Activated CD4-positive, alpha-beta T cell treated with anti-CD3 and anti-CD28 coated beads for 36 hours (primary cell): ENCODE measurements at regions not wholly inside any gene's neighbourhood (a gene's known extent, or its start where the extent isn't known, plus 50 kb on each side); places are given as distances from the start of the nearest gene placed in this dataset.

Source experiments
- ATAC-seq: fragments of 200-7000 bp; cut with Tn5 transposase; one replicate; pipeline ENCODE4 v1.10.0; 2021; ENCODE audit warnings: mild to moderate bottlenecking, moderate library complexity
- CTCF ChIA-PET: fragments of 350-600 bp; sonication (Branson Sonifier 250); formaldehyde crosslinking; loops from one replicate; lab custom pipeline; 2021; ENCODE audit warnings: antibody characterized with exemption; lab: Charles Lee
- POLR2A ChIA-PET: fragments of 350-600 bp; sonication (Branson Sonifier 250); formaldehyde crosslinking; loops from one replicate; lab custom pipeline; 2021; ENCODE audit warnings: antibody characterized with exemption, inconsistent platforms; lab: Charles Lee
- DNase-seq: peaks from one replicate; pipeline ENCODE4 v3.0.0-alpha.2; 2020
- H3K27ac Mint-ChIP-seq: one replicate; pipeline ENCODE4 v1.8.0; 2021; ENCODE audit warnings: mixed read lengths
- H3K27me3 Mint-ChIP-seq: one replicate; pipeline ENCODE4 v1.8.0; 2021; ENCODE audit warnings: mixed read lengths
- H3K36me3 Mint-ChIP-seq: one replicate; pipeline ENCODE4 v1.8.0; 2021; ENCODE audit warnings: low read depth, mixed read lengths
- H3K4me1 Mint-ChIP-seq: one replicate; pipeline ENCODE4 v1.8.0; 2021; ENCODE audit warnings: mixed read lengths
- H3K4me3 Mint-ChIP-seq: one replicate; pipeline ENCODE4 v1.8.0; 2021; ENCODE audit warnings: mild to moderate bottlenecking, moderate library complexity, mixed read lengths
- H3K9me3 Mint-ChIP-seq: one replicate; pipeline ENCODE4 v1.8.0; 2021; ENCODE audit warnings: low read depth, mixed read lengths
- intact Hi-C, 2 experiments: fragments of 100-400 bp; cut with DNase I in 1 of 2; cut with micrococcal nuclease in 1 of 2; formaldehyde crosslinking; loops; one replicate each; pipeline versions ENCODE4 v1.14.2 to v1.15.1; 2022 to 2024; cut with DNase I, micrococcal nuclease

GRCh38 chr6:43852350-43852864, 82.4 kb downstream of the VEGFA start:
- no peak for ATAC-seq
- Mint-ChIP-seq H3K36me3 (no peaks in the 10 kb centered on the region), H3K4me1 (no peaks in the 10 kb centered on the region), H3K27me3 (no peaks in the 10 kb centered on the region), H3K27ac (no peak overlapping the region), H3K9me3 (no peaks in the 10 kb centered on the region), H3K4me3 (no peak overlapping the region)
- ChIA-PET CTCF (no interaction called here), POLR2A (no interaction called here)
- intact Hi-C loops: loop anchor here in 1 of 2 experiments (2.0 kb wide), 1 partner anchor 44 kb away; no protein-coding TSS in a partner anchor
- DNase-seq: no peak

- no peaks in the 10 kb centered on the region for H3K27me3 Mint-ChIP-seq
- DNase-seq: no peak
- POLR2A ChIA-PET: no interaction called here
- no peak for ATAC-seq
- H3K4me1 Mint-ChIP-seq: no peaks in the 10 kb centered on the region
- no peaks in the 10 kb centered on the region for H3K36me3 Mint-ChIP-seq
- H3K27ac Mint-ChIP-seq: no peak overlapping the region
- intact Hi-C loops: no loop called here
- no peaks in the 10 kb centered on the region for H3K9me3 Mint-ChIP-seq
- CTCF ChIA-PET: no interaction called here
- H3K4me3 Mint-ChIP-seq: no peak overlapping the region
Measured at GRCh38 chr6:43851204-43851865, 81.3 kb downstream of the VEGFA start.

GRCh38 chr6:43850314-43851203, 80.5 kb downstream of the VEGFA start:
- CTCF ChIA-PET: no interaction called here
- Mint-ChIP-seq H3K9me3 (no peaks in the 10 kb centered on the region), H3K4me1 (no peaks in the 10 kb centered on the region), H3K36me3 (no peaks in the 10 kb centered on the region), H3K4me3 (no peak overlapping the region), H3K27ac (no peak overlapping the region), H3K27me3 (no peaks in the 10 kb centered on the region)
- ATAC-seq (no peak), DNase-seq (no peak)
- intact Hi-C loops: no loop called here
- POLR2A ChIA-PET: interaction anchor here (0.6 kb wide), 1 partner anchor 80 kb away, joined by 3 read pairs; the partner anchor contains the start of gene VEGFA

GRCh38 chr6:43849844-43850243, 79.8 kb downstream of the VEGFA start:
- DNase-seq (no peak), ATAC-seq (no peak)
- Mint-ChIP-seq H3K4me1 (no peaks in the 10 kb centered on the region), H3K27ac (no peak overlapping the region), H3K9me3 (no peaks in the 10 kb centered on the region), H3K27me3 (peaks cover 5% of the 10 kb centered on the region), H3K36me3 (no peaks in the 10 kb centered on the region), H3K4me3 (no peak overlapping the region)
- intact Hi-C loops: no loop called here
- CTCF ChIA-PET: no interaction called here
- POLR2A ChIA-PET: interaction anchor here (0.6 kb wide), 1 partner anchor 79 kb away, joined by 3 read pairs; the partner anchor contains the start of gene VEGFA

DNA sequence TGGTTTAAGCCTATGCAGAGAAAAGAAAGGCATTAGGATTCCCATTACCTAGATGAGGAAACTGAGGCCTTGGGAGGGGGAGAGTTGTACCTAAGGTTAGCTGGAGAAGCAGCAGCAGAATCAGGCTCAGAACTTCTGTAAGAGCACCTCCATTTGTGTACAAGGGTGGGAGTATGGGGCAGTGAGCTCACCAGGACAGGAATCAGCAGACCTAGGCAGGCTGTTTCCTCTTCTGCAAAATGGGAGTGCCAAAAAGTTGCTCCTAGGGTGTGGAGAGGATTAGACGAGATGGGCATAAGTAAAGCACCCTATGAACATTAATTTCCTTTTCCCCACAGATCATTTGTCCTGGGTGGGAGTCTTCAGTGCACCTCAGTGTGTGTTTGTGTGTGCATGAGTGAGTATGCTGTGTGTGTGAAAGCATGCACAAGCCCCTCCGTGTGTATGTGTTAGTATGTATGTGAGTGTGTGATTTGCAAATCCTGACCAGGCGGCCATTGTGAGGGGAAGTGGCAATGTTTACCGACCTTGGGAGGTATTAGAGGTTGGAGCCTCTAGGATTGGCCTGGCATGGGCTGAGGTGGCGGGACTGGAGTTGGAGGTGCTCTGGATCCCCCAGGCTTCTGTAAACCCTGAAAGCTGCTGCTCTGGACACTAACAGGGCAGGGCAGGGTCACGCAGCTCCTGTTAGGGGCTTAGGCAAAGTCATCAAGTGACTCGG, 78.8 kb downstream of the VEGFA start:
- intact Hi-C loops: no loop called here
- Mint-ChIP-seq H3K36me3 (no peaks in the 10 kb centered on the region), H3K9me3 (no peaks in the 10 kb centered on the region), H3K27me3 (peaks cover 5% of the 10 kb centered on the region), H3K27ac (no peak overlapping the region), H3K4me3 (no peak overlapping the region), H3K4me1 (no peaks in the 10 kb centered on the region)
- ATAC-seq (no peak), DNase-seq (no peak)
- ChIA-PET POLR2A (interaction anchor here (0.6 kb wide), 1 partner anchor 149 kb away, joined by 3 read pairs; no protein-coding TSS in a partner anchor), CTCF (interaction anchor here (0.5 kb wide), 1 partner anchor 307 kb away, joined by 3 read pairs; no protein-coding TSS in a partner anchor)

- ATAC-seq (no peak), DNase-seq (no peak)
- Mint-ChIP-seq H3K36me3 (no peaks in the 10 kb centered on the region), H3K4me3 (no peak overlapping the region), H3K27ac (no peak overlapping the region), H3K27me3 (peaks cover 5% of the 10 kb centered on the region), H3K9me3 (no peaks in the 10 kb centered on the region), H3K4me1 (no peaks in the 10 kb centered on the region)
- ChIA-PET CTCF (interaction anchor here (0.5 kb wide), 1 partner anchor 308 kb away, joined by 3 read pairs; no protein-coding TSS in a partner anchor), POLR2A (interaction anchor here (0.6 kb wide), 1 partner anchor 150 kb away, joined by 3 read pairs; no protein-coding TSS in a partner anchor)
- intact Hi-C loops: no loop called here
Measured at GRCh38 chr6:43847741-43848630, 78.0 kb downstream of the VEGFA start.

DNA sequence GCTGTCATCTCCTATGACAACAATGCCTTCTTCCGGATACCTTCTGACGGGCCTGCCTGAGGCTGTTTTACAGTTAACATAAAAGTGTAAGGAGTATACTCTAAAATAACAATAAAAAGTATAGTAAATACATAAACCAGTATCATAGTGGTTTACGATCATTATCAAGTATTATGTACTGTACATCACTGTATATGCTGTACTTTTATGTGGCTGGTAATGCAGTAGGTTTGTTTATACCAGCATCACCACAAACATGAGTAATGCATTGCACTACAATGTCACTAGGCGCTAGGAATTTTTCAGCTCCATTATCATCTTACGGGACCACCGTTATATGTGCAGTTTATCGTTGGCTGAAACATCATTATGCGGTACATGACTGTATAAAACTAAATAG, 76.5 kb downstream of the VEGFA start:
- Mint-ChIP-seq H3K4me1 (no peaks in the 10 kb centered on the region), H3K36me3 (no peaks in the 10 kb centered on the region), H3K27ac (no peak overlapping the region), H3K9me3 (no peaks in the 10 kb centered on the region), H3K4me3 (no peak overlapping the region), H3K27me3 (peaks cover 5% of the 10 kb centered on the region)
- ChIA-PET POLR2A (no interaction called here), CTCF (no interaction called here)
- DNase-seq (no peak), ATAC-seq (no peak)
- intact Hi-C loops: no loop called here

GRCh38 chr6:43845646-43846045, 75.6 kb downstream of the VEGFA start:
- H3K4me1 Mint-ChIP-seq: no peaks in the 10 kb centered on the region
- ATAC-seq: no peak
- CTCF ChIA-PET: interaction anchor here (0.6 to 1.2 kb wide), 2 partner anchors 8 to 10 kb away, joined by 3 to 4 read pairs; no protein-coding TSS in a partner anchor
- POLR2A ChIA-PET: no interaction called here
- intact Hi-C loops: no loop called here
- no peak overlapping the region for H3K27ac Mint-ChIP-seq
- DNase-seq: no peak
- no peaks in the 10 kb centered on the region for H3K9me3 Mint-ChIP-seq
- H3K36me3 Mint-ChIP-seq: no peaks in the 10 kb centered on the region
- H3K4me3 Mint-ChIP-seq: no peak overlapping the region
- peaks cover 5% of the 10 kb centered on the region for H3K27me3 Mint-ChIP-seq

DNA sequence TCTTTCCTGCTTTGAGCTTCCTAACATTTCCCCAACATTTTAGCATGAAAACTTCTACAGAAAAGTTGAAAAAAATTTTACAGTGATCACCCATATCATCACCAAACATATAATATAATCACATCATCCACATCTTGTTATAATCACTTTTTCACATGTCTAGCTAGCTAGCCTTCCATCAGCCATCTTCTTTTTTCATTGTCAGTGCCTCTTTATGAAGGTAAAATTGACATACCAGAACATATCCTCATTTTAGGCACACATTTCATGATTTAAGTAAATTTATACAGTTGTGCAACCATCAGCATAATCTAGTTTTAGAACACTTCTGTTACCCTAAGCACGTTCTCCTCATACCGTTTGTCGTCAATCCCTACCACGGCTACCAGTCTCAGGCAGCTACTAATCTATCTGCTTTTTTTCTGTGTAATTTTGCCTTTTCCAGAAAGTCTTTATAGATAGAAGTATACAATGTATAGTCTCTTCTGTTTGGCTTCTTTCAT, 73.7 kb downstream of the VEGFA start:
- no peaks in the 10 kb centered on the region for H3K4me1 Mint-ChIP-seq
- intact Hi-C loops: no loop called here
- no peaks in the 10 kb centered on the region for H3K36me3 Mint-ChIP-seq
- H3K4me3 Mint-ChIP-seq: no peak overlapping the region
- no peak overlapping the region for H3K27ac Mint-ChIP-seq
- ATAC-seq: no peak
- no peaks in the 10 kb centered on the region for H3K9me3 Mint-ChIP-seq
- ChIA-PET CTCF (interaction anchor here (1.1 to 1.5 kb wide), 2 partner anchors 11 to 69 kb away, joined by 3 to 4 read pairs; no protein-coding TSS in a partner anchor), POLR2A (no interaction called here)
- peaks cover 5% of the 10 kb centered on the region for H3K27me3 Mint-ChIP-seq
- no peak for DNase-seq

DNA sequence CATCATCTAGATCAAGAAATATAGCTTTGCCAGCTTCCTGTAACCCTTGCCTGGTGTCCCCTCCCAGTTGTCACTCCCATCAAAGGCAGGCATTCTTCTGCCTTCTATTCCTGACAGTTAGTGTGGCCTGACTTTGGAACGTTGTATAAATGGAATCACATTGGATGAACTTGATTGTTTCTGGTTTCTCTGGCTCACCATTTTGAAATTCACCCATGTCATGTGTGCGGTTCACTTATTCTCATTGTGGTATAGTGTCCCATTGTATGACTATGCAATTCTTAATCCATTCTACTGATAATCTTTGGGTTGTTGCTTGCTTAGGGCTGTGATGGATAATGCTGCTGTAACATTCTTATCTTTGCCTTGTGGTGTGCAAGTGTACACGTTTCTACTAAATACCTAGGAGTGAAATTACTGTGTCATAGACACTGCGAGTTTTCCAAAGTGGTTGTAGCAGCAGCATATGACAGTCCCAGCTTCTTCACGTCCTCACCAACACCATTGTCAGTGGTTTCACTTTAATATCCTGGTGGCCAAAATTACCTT, 73.2 kb downstream of the VEGFA start:
- Mint-ChIP-seq H3K9me3 (no peaks in the 10 kb centered on the region), H3K27me3 (peaks cover 5% of the 10 kb centered on the region), H3K27ac (no peak overlapping the region), H3K4me1 (no peaks in the 10 kb centered on the region), H3K36me3 (no peaks in the 10 kb centered on the region), H3K4me3 (no peak overlapping the region)
- ChIA-PET CTCF (interaction anchor here (1.1 to 1.5 kb wide), 2 partner anchors 10 to 69 kb away, joined by 3 to 4 read pairs; no protein-coding TSS in a partner anchor), POLR2A (interaction anchor here (0.6 to 1.0 kb wide), 2 partner anchors 51 to 106 kb away, joined by 3 read pairs; no protein-coding TSS in a partner anchor)
- intact Hi-C loops: no loop called here
- ATAC-seq: no peak
- DNase-seq: no peak
